ENCODE measurements at regions not wholly inside any gene's neighbourhood (a gene's known extent, or its start where the extent isn't known, plus 50 kb on each side); places are given as distances from the start of the nearest gene placed in this dataset.

GRCh38 chrX:131693359-131693758 is 149.5 kb downstream of the OR13H1 start:
- no peak for TF ChIP-seq CTCF (conservative IDR thresholded peaks at IDR 0.05; ENCODE audit: low read depth, low read length)
- no peak for TF ChIP-seq EZH2 (IDR thresholded peaks at IDR 0.05; ENCODE audit: borderline replicate concordance, low read depth, low read length, poor library complexity, severe bottlenecking)
